ENCODE measurements at regions not wholly inside any gene's neighbourhood (a gene's known extent, or its start where the extent isn't known, plus 50 kb on each side); places are given as distances from the start of the nearest gene placed in this dataset.

DNA sequence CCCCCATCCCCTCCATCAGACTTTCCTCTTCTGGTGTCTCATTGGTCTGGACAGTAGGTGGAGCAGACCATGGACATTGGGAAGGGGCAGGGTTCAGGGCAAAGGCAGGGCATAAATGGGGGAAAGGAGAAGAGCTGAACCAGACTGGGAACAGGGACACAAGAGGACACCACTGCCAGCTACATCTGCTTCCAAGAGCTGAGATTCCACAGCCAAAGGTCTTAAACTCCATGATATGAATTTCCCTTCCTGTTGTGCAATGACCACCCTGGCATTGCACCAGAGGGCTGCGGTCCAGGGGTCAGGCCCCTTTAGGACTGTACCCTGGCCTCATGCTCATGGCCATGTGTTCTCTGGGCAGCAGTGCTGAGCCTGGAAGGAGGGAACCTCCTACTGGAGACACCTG is 137.9 kb downstream of the MAFB start:
- no peaks in the 10 kb centered on the region for H3K4me1 Mint-ChIP-seq (ENCODE audit: low read depth in 2 of 2)
- peaks cover 4 to 12% of the 10 kb centered on the region in 2 donors for H3K9me3 Mint-ChIP-seq
- ATAC-seq (replicated peaks), result no peak
- H3K27ac Mint-ChIP-seq, result no peak overlapping the region
- DNase-seq, result no peak
- no peaks in the 10 kb centered on the region for H3K36me3 Mint-ChIP-seq (ENCODE audit: insufficient read depth)
- no peak overlapping the region for H3K4me3 Mint-ChIP-seq
- peaks cover 29 to 59% of the 10 kb centered on the region in 2 donors for H3K27me3 Mint-ChIP-seq

DNA sequence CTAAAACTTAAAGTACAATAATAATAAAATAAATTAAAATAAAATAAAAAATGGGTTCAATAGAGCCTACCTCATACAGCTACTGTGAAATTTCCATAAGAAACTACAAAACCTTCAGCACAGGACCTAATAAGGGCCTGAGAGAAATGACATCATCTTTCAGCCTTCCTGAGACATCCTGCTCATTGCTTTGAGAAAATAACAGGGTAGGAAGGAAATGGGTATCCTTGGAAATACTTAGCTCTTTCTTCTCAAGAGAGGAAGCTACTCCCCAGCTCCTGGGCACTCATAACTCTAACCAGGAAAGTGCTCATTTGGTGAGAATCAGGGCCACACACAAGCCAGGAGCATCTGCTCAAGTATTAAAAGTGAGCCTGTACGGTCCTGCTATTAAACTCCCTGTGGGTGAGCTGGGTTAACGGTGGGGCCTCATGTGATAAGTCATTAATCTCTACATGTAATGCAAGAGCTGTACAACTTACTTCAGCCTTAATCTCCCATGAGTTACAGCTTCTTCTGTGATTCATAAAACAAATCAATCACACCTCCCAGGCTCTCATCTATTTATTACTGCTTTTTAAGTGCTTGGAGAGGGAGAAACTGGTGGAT is 141.4 kb downstream of the MAFB start:
- Mint-ChIP-seq H3K4me1 (ENCODE audit: low read depth in 2 of 2) (no peaks in the 10 kb centered on the region), H3K27me3 (peaks cover 25 to 60% of the 10 kb centered on the region in 2 donors), H3K4me3 (no peak overlapping the region), H3K27ac (no peak overlapping the region), H3K36me3 (ENCODE audit: insufficient read depth) (no peaks in the 10 kb centered on the region), H3K9me3 (no peaks in the 10 kb centered on the region)
- DNase-seq (no peak), ATAC-seq (replicated peaks) (no peak)

DNA sequence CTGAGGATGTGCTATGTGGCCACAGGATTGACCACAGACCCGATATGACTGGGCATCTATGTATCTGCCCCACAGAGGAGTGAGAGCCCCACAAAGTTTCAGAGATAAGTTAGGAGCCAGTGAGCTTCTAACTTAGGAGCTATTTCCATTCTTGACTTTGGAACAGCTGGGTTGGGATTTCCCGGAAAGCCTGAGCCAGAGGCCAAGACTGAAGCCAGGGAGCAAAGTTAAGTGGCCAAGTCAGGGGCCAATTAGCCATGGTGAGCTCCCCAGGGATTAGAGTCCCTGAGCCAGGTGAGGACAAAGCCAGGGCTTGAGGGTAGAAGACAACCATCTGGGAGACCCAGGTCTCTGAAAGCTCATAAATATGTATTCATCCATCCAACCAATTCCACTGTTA is 143.6 kb downstream of the MAFB start:
- H3K36me3 Mint-ChIP-seq (ENCODE audit: insufficient read depth), result no peaks in the 10 kb centered on the region
- DNase-seq (no peak), ATAC-seq (replicated peaks) (no peak)
- no peaks in the 10 kb centered on the region for H3K4me1 Mint-ChIP-seq (ENCODE audit: low read depth in 2 of 2)
- H3K27me3 Mint-ChIP-seq, result peaks cover 25 to 50% of the 10 kb centered on the region in 2 donors
- no peak overlapping the region for H3K4me3 Mint-ChIP-seq
- H3K27ac Mint-ChIP-seq, result no peak overlapping the region
- no peaks in the 10 kb centered on the region for H3K9me3 Mint-ChIP-seq

DNA sequence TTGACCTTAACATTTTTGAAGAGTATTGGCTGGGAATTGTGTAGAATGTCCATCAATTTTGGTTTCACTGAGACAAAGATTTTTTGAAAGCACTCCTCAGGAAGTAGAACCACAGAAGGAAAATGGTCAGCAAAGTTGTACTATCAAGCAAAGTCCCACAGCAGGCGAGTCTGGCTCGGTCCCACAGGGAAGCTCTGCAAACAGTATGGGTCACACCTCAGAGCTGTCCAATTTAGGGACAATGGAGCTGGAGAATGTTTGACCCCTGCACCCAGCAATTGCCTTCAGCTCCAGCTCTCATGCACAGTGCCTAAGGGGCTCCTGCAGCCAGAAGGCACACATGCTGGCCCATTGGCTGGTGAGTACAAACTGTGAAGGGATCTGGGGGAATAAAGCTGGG is 147.0 kb downstream of the MAFB start:
- Mint-ChIP-seq H3K4me3 (no peak overlapping the region), H3K27me3 (peaks cover 16 to 39% of the 10 kb centered on the region in 2 donors), H3K27ac (no peak overlapping the region), H3K36me3 (ENCODE audit: insufficient read depth) (no peaks in the 10 kb centered on the region), H3K9me3 (no peaks in the 10 kb centered on the region), H3K4me1 (ENCODE audit: low read depth in 2 of 2) (no peaks in the 10 kb centered on the region)
- DNase-seq (no peak), ATAC-seq (replicated peaks) (no peak)

DNA sequence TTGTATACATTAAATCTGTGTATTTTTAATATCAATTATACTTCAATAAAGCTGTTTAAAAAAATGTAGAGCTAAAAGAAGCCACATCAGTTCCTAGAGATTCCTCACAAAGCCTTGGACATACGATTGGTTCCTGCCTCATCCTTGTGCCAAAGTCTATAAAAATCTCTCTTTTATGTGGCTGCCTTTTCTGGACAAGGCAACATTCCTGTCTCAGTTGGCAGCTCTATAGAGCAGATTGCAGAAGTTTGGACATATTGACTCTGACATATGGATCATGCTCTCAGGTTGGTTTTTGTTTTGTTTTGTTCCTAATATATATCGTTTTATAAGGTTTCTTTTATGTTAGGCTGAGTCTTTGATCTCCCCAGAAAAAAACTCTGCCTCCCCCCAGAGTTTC is 148.9 kb downstream of the MAFB start:
- Mint-ChIP-seq H3K9me3 (no peaks in the 10 kb centered on the region), H3K4me3 (no peak overlapping the region), H3K4me1 (ENCODE audit: low read depth in 2 of 2) (no peaks in the 10 kb centered on the region), H3K27me3 (peaks cover 14 to 42% of the 10 kb centered on the region in 2 donors), H3K36me3 (ENCODE audit: insufficient read depth) (no peaks in the 10 kb centered on the region), H3K27ac (no peak overlapping the region)
- DNase-seq (no peak), ATAC-seq (replicated peaks) (no peak)

DNA sequence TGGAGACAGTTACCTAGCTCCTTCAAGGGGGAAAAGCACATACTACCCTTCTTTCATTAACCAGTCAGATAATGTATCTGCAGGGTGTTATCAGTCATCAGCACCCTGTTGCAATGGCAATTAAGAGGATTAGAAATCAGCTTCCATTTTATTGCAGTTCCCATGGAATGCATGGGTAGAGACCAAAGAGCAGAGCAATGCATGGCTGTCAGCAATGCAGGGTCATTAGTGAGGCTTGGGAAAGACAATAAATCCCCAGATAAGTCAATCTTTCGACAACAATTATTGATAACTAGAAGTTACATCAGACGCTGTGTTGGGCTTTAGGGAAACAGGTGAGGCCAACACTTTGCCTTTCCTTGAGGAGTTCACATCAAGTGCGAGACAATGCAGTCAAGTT is 150.9 kb downstream of the MAFB start:
- Mint-ChIP-seq H3K36me3 (ENCODE audit: insufficient read depth) (no peaks in the 10 kb centered on the region), H3K9me3 (peaks cover 0 to 6% of the 10 kb centered on the region in 2 donors), H3K4me3 (no peak overlapping the region), H3K4me1 (ENCODE audit: low read depth in 2 of 2) (no peaks in the 10 kb centered on the region), H3K27ac (no peak overlapping the region), H3K27me3 (peaks cover 9 to 27% of the 10 kb centered on the region in 2 donors)
- ATAC-seq (replicated peaks), result no peak
- no peak for DNase-seq

DNA sequence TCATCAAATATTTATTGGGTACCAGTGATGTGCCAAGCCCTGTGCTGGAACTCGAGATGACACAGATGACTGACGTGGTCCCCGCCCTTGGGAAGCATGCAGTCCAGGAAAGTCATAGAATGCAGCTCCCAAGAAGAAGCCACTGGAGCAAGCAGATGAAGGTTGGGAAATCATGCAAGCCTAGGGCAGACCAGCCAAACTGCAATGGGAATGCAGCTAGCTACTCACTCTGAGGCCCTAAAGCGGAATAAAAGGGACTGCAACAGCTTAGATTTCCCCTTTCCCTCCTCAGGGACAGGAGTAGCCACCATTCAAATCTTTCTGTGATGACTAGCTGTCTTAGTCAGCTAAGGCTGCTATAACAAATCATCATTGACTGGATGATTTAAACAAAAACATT is 152.2 kb downstream of the MAFB start:
- H3K4me1 Mint-ChIP-seq (ENCODE audit: low read depth in 2 of 2), result no peaks in the 10 kb centered on the region
- ATAC-seq (replicated peaks) (no peak), DNase-seq (no peak)
- H3K4me3 Mint-ChIP-seq, result no peak overlapping the region
- peaks cover 2 to 7% of the 10 kb centered on the region in 2 donors for H3K9me3 Mint-ChIP-seq
- H3K27me3 Mint-ChIP-seq, result peaks cover 5 to 14% of the 10 kb centered on the region in 2 donors
- no peaks in the 10 kb centered on the region for H3K36me3 Mint-ChIP-seq (ENCODE audit: insufficient read depth)
- H3K27ac Mint-ChIP-seq, result no peak overlapping the region

DNA sequence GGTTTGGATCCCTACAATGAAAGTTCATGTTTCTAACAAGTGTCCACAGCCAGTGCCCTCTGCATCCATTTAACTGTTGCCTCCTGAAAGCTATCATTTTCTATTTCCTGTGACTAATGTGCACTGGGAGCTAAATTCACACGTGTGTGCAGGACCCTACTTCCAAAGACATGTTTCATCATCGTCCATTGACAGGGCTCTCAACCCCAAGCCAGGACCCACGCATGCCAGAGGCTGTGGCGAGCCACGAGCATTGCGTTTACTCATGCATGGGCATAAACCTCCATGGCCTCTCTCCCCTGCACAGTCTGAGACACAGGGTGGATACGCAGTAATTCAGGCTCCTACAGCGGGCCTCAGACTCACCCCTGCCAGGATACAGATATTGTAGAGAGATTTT is 153.2 kb downstream of the MAFB start:
- DNase-seq (no peak), ATAC-seq (replicated peaks) (no peak)
- peaks cover 5 to 13% of the 10 kb centered on the region in 2 donors for H3K9me3 Mint-ChIP-seq
- peaks cover 0 to 11% of the 10 kb centered on the region in 2 donors for H3K27me3 Mint-ChIP-seq
- H3K4me1 Mint-ChIP-seq (ENCODE audit: low read depth in 2 of 2), result no peaks in the 10 kb centered on the region
- no peak overlapping the region for H3K27ac Mint-ChIP-seq
- no peaks in the 10 kb centered on the region for H3K36me3 Mint-ChIP-seq (ENCODE audit: insufficient read depth)
- H3K4me3 Mint-ChIP-seq, result no peak overlapping the region

DNA sequence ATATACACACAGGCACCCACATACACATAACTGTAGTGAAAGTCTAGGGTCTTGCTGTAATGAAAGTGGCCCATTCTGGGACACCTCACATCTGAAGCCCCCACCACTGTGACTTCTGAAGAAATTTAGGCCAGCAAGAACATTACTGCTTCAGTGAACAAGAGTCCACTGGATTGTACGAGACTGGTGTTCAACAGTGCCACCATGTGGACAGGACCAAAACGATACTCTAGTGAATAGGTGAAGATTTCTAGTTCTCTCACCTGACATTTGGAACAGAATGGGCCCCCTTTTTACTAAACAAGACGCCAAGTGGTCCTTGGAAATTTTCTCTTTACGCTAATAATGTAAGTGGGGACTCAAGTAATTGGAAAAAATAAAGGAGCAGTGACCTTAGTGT is 156.9 kb downstream of the MAFB start:
- peaks cover 8 to 18% of the 10 kb centered on the region in 2 donors for H3K9me3 Mint-ChIP-seq
- no peak overlapping the region for H3K4me3 Mint-ChIP-seq
- H3K4me1 Mint-ChIP-seq (ENCODE audit: low read depth in 2 of 2), result no peaks in the 10 kb centered on the region
- no peak overlapping the region for H3K27ac Mint-ChIP-seq
- DNase-seq, result no peak
- H3K27me3 Mint-ChIP-seq, result peaks cover 4 to 11% of the 10 kb centered on the region in 2 donors
- no peak for ATAC-seq (replicated peaks)
- no peaks in the 10 kb centered on the region for H3K36me3 Mint-ChIP-seq (ENCODE audit: insufficient read depth)

DNA sequence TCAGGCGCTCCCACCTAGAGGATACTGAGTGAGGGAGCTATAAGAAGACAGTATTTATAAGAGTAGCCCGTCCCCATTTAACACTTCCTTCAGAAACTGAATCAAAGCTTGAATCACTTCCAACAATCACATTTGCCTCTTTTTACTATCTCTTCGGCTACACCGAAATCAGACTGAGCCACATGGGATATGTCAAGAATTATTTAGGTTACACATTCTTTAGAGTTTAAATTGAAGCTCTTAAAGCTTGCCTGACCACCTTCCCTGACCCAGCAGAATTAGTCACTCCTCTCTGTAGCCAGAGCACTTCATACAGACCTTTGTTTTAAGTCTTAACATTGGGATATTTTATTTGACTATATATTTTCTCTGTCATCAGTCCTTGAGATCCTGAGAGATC is 163.7 kb downstream of the MAFB start:
- H3K4me3 Mint-ChIP-seq, result no peak overlapping the region
- no peaks in the 10 kb centered on the region for H3K4me1 Mint-ChIP-seq (ENCODE audit: low read depth in 2 of 2)
- no peak overlapping the region for H3K27ac Mint-ChIP-seq
- DNase-seq (no peak), ATAC-seq (replicated peaks) (no peak)
- peaks cover 13% of the 10 kb centered on the region in 2 donors for H3K27me3 Mint-ChIP-seq
- H3K36me3 Mint-ChIP-seq (ENCODE audit: insufficient read depth), result no peaks in the 10 kb centered on the region
- peaks cover 0 to under 1% of the 10 kb centered on the region in 2 donors for H3K9me3 Mint-ChIP-seq

DNA sequence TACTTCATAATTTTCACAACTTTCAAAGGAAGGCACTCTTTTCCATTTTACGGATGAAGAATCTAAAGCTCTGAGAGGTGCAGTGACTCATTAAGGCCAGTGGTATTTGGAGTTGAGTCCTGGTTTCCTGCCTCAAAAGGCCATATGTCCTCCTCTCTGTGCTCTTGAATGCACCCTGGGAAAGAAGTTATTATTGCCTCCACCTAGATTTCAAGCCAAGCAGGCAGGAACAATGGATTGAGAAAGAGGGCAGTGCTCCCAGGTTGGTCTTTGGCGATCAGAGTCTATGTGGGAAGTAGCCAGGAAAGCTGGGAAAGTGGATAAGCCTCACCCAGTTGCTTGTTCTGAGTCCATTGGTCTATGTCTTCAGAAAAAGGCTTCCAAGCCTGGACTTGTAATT is 165.0 kb downstream of the MAFB start:
- peaks cover 13 to 24% of the 10 kb centered on the region in 2 donors for H3K27me3 Mint-ChIP-seq
- no peak for ATAC-seq (replicated peaks)
- no peak overlapping the region for H3K4me3 Mint-ChIP-seq
- H3K9me3 Mint-ChIP-seq, result no peaks in the 10 kb centered on the region
- DNase-seq, result no peak
- no peaks in the 10 kb centered on the region for H3K36me3 Mint-ChIP-seq (ENCODE audit: insufficient read depth)
- H3K27ac Mint-ChIP-seq, result no peak overlapping the region
- no peaks in the 10 kb centered on the region for H3K4me1 Mint-ChIP-seq (ENCODE audit: low read depth in 2 of 2)

DNA sequence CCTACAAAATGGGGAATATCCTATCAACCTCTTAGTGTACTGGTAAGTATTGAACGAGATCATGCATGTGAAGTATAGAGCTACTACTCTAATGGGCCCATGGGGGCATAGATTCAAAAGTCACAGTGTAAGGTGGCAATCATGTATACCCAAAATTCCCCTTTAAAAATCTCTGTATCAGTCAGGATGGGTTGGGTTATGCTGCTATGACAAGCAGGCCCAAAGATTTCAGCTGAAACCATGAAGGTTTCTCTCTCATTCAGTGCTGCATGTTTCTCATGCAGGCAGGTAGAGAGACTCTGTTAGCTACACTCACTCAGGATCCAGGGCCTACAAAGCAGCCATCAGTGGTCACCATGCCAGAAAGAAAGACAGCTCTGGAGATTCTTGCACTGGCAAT is 166.6 kb downstream of the MAFB start:
- Mint-ChIP-seq H3K36me3 (ENCODE audit: insufficient read depth) (no peaks in the 10 kb centered on the region), H3K27ac (no peak overlapping the region), H3K9me3 (peaks cover 0 to under 1% of the 10 kb centered on the region in 2 donors), H3K4me1 (ENCODE audit: low read depth in 2 of 2) (no peaks in the 10 kb centered on the region), H3K27me3 (peaks cover 11 to 24% of the 10 kb centered on the region in 2 donors), H3K4me3 (no peak overlapping the region)
- no peak for DNase-seq
- ATAC-seq (replicated peaks), result no peak

DNA sequence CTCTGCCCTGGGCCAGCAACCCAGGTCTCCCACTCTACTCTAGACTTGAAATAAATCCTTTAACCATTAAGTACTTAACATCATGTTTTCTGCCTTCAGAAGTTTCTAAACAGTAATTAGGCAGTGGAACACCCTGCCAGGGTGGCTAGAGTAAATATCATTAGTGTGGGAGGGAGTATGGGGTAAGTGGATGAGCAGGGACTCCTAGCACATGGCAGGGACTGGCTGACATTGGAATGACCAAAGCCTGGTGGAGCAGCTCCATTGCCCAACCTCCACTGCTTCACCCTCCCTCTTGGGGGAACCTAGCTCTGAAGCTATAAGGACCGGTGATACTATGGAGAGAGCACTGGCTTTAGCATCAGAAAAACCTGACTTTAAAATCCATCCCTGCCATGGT is 167.1 kb downstream of the MAFB start:
- Mint-ChIP-seq H3K4me3 (no peak overlapping the region), H3K9me3 (peaks cover 0 to 2% of the 10 kb centered on the region in 2 donors), H3K36me3 (ENCODE audit: insufficient read depth) (no peaks in the 10 kb centered on the region), H3K4me1 (ENCODE audit: low read depth in 2 of 2) (no peaks in the 10 kb centered on the region), H3K27me3 (peaks cover 8 to 24% of the 10 kb centered on the region in 2 donors), H3K27ac (no peak overlapping the region)
- no peak for DNase-seq
- no peak for ATAC-seq (replicated peaks)

DNA sequence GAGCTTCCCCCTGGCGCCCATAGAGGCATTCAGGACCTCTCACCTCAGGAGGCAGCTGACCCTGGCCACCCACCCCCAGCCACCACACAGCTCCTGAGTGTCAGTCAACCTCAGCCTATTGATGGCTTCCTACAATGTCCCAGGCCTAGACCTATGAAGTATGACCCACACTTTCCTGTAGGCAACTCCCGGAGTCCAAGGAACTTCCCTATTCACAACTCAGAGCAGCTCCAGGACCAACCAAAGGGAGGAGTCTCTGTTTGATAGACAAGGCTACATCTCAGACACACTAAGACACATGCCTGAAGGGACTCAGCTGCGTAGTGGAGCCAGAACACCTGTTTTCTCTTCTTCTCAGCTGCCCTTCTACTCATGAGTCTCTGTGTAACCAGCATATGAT is 169.1 kb downstream of the MAFB start:
- ATAC-seq (replicated peaks), result no peak

More for the DNA sequence above, 169.1 kb downstream of the MAFB start:
- no peak overlapping the region for H3K27ac Mint-ChIP-seq
- peaks cover 0 to 2% of the 10 kb centered on the region in 2 donors for H3K9me3 Mint-ChIP-seq
- H3K4me3 Mint-ChIP-seq, result no peak overlapping the region
- no peaks in the 10 kb centered on the region for H3K4me1 Mint-ChIP-seq (ENCODE audit: low read depth in 2 of 2)
- H3K27me3 Mint-ChIP-seq, result peaks cover 6 to 27% of the 10 kb centered on the region in 2 donors
- H3K36me3 Mint-ChIP-seq (ENCODE audit: insufficient read depth), result no peaks in the 10 kb centered on the region
- DNase-seq, result no peak
